GM19463 (cell line): ENCODE measurements at regions not wholly inside any gene's neighbourhood (a gene's known extent, or its start where the extent isn't known, plus 50 kb on each side); places are given as distances from the start of the nearest gene placed in this dataset.

ENCODE experiments used
- ATAC-seq: cut with Tn5 transposase; IDR thresholded peaks from one replicate; pipeline ENCODE4 v1.9.1; 2021; ENCODE audit warnings: mild to moderate bottlenecking, moderate library complexity; ENCODE audit not compliant: unreplicated experiment

DNA sequence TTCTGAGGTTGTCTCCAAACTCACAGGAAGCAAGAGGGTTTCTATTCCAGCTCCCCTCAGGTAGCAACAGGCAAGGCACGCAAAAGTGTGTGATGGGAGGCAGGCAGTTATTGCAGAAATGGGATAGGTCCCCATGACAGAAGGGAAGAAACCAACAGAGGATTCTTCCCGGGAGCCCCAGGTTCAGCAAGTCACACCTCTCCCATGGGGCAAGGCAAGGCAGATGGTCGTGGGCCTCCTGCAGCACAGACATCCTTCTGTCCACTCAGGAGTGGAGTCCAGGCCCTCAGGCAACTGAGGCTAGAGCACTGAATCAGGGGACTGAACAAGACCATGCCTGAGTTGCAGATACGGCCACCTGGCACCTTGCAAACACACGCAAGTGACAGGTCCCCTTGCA, 424.9 kb upstream of the IRX4 start:
- ATAC-seq: no peak

DNA sequence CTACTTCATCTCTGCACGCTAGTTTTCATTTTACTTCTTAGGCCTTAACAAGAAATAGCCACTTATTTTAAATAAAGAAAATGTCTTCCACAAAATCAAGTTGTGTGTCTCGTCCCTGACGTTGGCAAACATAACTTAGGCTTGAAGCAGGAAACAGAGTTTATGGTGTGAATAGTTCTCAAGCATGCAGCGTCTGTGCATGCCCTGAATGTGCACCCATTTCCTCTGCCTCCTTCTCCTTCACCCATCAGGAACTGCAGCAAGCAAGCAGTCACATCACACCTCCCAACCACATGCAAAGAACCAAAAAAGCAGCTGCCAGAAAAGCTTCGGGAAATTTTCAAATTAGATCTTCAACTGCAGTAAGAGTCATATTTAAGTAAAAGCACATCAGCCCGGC, 424.0 kb upstream of the IRX4 start:
- ATAC-seq: no peak

DNA sequence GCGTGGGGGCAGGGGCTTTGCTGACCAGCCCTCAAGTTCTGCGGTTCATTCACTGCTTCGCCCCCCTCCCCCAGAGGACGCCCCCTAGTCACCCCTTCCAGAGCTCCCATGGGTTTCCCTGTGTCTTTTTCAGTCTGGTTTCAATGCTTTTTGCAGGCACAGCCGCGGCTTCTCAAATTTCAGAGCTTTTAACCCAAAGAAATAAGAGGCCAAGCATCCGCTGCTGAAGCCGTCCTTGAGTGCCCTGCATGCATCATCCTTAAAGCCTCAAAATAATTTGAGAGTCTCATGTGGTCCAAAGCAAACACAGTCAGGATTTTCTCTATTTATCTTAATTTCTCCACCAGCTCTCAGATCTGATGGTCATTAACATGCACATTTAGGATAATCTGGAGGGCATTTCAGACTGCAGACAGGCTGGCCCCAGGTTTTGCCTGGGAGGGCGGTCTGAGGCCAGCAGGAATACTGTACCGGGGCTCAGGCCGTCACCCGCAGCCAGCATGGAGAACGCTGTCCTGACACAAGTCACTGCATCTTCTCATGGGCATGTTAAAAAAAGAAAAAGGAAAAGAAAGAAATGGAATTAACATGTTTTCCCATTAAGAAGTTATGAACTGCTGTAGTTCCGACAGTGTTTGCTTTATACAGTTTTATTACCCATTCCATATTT, 420.8 kb upstream of the IRX4 start:
- ATAC-seq: no peak

GRCh38 chr5:2302169-2302568, 419.4 kb upstream of the IRX4 start:
- ATAC-seq: no peak

- ATAC-seq: no peak
These were observed 418.3 kb upstream of the IRX4 start for GRCh38 chr5:2300861-2301574.

GRCh38 chr5:2300421-2300820, 417.7 kb upstream of the IRX4 start:
- no peak for ATAC-seq

GRCh38 chr5:2299388-2300220, 416.9 kb upstream of the IRX4 start:
- no peak for ATAC-seq

GRCh38 chr5:2298781-2299180, 416.1 kb upstream of the IRX4 start:
- ATAC-seq: no peak

- no peak for ATAC-seq
These were observed 415.3 kb upstream of the IRX4 start for GRCh38 chr5:2297991-2298390.

DNA sequence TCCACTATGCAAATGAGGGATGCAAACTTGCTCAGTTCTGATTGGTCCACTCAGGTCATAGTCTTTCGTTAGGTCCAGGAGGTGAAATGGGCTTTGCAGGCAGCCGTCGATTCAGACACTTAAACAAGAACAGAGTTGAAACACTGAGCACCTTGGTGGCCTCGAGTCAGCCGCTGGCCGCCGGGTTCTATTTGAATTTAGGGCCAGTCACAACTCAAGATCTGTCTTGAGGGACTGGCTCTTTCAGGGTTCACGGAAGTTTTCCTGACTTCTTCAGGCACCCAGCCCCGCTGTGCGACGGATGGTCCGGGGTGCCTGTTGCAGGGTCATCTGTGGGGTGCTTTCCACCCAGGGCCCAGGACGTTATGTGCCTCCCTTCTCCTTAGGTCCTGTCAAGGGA, 412.8 kb upstream of the IRX4 start:
- no peak for ATAC-seq

GRCh38 chr5:2293906-2294305, 411.2 kb upstream of the IRX4 start:
- no peak for ATAC-seq

- no peak for ATAC-seq
These were observed 408.6 kb upstream of the IRX4 start for GRCh38 chr5:2291146-2291840.

- no peak for ATAC-seq
These were observed 406.7 kb upstream of the IRX4 start for GRCh38 chr5:2289380-2289779.

- ATAC-seq: no peak
These were observed 406.2 kb upstream of the IRX4 start for GRCh38 chr5:2288968-2289367.

DNA sequence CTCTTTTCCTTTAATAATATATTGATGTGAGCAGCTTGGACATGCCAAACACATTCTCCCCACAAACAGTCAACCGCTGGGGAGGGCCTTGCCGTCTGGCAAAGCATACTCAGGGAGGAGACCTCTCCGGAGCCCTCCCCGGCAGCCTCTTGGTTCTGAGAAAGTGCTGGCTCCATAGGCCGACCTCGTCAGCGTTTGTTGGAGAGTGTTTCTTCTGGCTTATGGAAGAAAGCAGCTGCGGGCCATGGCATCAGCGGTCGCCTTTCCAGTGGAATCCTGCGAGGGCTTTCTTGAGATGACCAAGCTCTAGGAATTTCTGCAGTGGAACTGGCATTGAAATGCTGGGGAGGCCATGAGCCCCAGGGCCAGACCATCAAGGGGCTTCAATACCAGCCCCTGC, 405.7 kb upstream of the IRX4 start:
- no peak for ATAC-seq

DNA sequence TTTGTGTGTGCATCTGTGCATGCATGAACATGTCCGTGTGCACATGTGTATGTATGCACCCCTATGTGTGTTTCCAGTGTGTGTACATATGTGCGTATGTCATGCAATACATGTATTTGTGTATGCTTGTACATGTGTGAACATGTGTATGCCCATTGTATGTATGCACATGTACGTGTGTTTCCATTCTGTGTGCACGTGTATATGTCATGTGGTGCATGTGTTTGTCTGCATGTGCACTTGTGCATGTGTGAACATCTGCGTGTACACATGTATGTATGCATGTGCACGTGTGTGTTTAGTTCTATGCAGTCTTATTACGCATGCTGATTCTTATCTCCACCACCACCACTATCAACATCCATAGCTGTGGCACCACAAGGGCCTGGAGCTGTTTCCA, 403.5 kb upstream of the IRX4 start:
- ATAC-seq: no peak

GRCh38 chr5:2284678-2285077, 402.0 kb upstream of the IRX4 start:
- no peak for ATAC-seq

GRCh38 chr5:2283481-2284045, 400.8 kb upstream of the IRX4 start:
- ATAC-seq: no peak

DNA sequence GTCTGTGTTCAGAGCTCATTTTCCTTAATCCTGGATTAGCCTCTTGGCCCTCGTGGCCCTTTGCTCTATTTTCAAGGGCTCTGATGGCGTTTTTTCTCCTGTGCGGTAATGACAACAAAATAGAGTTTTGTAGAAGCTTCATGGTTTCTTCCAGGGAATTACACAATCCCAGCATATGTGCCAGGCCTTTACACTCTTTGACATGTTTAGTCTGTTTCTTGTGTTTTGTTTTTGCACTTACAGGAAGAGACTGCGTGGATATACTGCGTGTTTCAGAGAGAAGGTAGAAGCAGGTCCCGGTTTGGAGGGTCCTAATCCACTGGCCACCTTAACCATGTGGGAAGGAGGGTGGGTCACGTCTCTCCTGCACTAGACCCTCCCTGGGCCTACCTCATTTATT, 400.2 kb upstream of the IRX4 start:
- ATAC-seq: no peak

DNA sequence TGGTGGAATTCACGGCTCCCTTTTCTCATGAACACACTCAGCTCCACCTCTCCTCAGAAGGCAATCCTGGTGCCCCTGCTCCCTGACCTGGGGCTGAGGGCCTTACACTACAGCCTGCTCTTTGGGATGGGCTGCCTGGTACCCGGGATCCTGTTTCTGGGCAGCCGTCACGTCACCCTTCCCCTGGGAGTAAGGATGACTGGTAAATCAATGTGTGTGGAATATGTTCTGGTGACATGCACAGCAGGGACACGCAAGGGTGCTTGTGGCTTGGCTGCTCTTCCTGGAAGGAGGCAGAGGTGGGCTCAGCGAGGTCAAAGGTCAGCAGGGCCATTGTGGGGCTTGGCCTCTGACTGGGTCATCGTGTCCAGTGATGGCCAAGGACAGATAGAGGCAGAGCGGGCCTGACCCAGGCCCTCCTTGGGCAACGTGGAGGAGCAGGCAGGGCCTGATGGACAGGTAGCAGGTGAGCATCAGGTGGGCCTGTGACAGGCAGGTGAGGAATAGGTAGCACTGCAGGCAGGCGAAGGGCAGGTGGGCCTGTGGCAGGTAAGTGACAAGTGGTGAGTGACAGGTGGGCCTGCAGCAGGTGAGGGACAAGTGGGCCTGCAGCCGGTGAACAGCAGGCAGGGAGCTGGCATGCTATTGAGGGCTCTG, 399.4 kb upstream of the IRX4 start:
- ATAC-seq: no peak
